ENCODE measurements at regions not wholly inside any gene's neighbourhood (a gene's known extent, or its start where the extent isn't known, plus 50 kb on each side); places are given as distances from the start of the nearest gene placed in this dataset.

GRCh38 chr14:22011253-22011642 is 337.6 kb upstream of the OR4E1 start:
- DNase-seq: no peak

DNA sequence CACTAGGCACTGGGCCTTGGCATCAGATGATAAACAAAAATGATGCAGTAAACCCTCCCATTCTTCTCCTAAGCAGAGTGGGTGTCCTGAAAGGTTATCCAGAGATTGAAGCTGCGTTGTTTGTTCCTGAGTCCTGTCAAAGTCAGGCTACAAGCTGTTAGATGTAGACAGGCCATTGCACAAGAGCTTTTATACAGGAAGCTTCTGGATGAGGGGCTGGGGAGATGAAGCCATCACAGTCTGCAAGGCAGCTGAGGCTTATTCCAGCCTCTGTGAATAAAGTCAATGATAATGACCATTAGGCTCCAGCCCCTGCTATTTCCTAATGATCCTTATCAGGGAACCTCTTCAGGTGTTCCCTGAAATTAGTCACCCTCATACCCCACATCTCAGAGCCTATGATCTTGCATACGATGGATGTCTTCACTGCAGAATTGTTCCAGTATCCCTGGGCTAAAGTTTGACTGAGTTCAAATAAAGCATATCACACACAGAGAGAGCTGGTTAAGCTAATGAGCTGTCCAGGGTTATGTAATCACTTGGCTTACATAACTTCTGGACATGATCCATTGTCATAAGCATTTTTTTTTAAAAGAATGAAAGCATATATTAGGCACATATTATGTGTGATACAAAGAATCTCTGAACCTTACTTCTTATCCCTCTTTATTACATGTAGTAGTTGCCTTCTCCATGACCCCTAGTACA is 337.1 kb upstream of the OR4E1 start:
- no peak for DNase-seq

GRCh38 chr14:22008766-22009165 is 335.1 kb upstream of the OR4E1 start:
- DNase-seq: no peak

DNA sequence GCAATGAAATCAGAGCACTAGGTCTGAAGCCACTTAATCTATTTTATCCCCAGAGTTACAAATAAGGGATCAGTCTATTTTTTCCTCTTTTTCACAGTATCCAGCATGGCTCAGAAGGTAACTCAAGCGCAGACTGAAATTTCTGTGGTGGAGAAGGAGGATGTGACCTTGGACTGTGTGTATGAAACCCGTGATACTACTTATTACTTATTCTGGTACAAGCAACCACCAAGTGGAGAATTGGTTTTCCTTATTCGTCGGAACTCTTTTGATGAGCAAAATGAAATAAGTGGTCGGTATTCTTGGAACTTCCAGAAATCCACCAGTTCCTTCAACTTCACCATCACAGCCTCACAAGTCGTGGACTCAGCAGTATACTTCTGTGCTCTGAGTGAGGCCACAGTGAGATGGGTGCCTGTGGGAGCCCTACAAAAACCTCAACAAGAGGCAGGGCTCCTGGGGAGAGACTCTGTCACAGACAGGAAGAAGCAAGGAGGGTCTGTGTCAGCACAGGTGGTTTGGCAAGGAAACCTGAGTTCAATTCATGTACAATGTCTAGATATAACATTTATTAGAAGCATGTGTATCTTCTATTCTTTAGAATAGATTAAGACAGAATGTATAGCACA is 334.3 kb upstream of the OR4E1 start:
- no peak for DNase-seq

- DNase-seq: no peak
Measured at GRCh38 chr14:22007363-22007762, 333.7 kb upstream of the OR4E1 start.

DNA sequence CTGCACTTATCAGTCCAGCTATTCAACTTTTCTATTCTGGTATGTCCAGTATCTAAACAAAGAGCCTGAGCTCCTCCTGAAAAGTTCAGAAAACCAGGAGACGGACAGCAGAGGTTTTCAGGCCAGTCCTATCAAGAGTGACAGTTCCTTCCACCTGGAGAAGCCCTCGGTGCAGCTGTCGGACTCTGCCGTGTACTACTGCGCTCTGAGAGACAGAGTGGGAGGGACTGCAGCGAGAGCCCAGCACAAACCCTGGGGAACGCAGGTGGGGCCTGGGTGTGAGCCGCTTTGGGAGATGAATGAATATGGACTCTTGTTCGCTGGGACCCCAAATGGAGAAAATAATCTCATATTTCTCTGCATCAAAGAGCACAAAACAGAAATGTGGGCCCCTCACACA is 329.8 kb upstream of the OR4E1 start:
- no peak for DNase-seq

DNA sequence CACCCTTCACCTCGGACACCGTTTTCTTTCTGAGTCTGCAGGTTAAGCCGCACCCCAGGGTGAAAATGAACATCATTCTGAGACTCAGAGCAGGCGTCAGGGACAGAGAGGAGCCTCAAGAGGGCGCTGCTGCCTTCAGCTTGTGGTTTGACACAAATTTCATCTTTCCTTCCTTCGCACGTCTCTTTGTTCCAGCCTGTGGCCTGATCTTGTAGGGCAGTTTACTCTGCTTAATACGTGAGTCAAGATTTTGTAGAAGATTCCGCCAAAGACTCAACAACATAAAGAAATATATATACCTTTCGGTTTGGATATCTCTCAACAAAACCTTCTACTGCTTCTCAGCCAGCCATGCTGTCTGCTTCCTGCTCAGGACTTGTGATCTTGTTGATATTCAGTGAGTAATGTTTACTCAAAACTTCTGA is 329.3 kb upstream of the OR4E1 start:
- DNase-seq: peak; percentile 59 to 68

GRCh38 chr14:21999402-21999801 is 325.8 kb upstream of the OR4E1 start:
- no peak for DNase-seq

GRCh38 chr14:21997300-21997699 is 323.7 kb upstream of the OR4E1 start:
- DNase-seq: peak; percentile 36 to 59

DNA sequence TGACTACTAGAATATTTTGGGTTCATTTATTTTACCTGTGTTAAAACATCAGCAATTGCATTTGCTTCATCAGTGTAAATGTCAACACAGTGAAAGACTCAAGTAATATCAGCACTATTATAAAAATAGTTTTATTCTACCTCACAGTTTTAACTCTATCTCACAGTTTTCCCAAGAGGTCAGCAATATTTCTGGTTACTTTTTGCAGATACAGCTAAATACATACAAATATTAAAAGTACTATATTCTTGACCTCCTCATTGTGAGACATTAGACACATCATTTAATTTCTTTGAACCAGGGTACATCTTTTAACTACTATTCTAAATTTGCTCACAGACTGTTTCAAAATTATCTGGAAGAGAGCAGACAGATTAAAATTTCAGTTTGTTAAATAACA is 321.7 kb upstream of the OR4E1 start:
- no peak for DNase-seq

- DNase-seq: no peak
Measured at GRCh38 chr14:21993837-21994236, 320.2 kb upstream of the OR4E1 start.

GRCh38 chr14:21993070-21993469 is 319.5 kb upstream of the OR4E1 start:
- DNase-seq: no peak

GRCh38 chr14:21991130-21991529 is 317.5 kb upstream of the OR4E1 start:
- DNase-seq: no peak

DNA sequence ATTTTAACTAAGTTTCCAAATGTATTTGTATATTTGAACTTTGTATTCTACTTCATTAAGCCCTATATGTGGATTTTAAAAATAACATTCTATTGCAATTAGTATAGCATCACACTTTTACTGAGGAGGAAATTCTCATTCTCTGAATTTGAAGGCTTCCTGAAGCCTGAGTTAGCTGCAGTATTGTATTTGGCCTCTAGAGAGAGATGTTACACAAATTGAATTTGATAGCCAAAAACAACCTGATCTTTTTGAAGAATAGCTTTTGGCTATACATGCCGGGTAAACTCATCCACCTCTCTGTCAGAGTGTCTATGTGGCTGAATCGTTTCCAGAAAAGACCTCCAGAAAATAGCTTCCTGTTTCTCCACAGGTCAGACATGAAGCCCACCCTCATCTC is 316.5 kb upstream of the OR4E1 start:
- peak in 1 of 2 donors; percentile 37 for DNase-seq

DNA sequence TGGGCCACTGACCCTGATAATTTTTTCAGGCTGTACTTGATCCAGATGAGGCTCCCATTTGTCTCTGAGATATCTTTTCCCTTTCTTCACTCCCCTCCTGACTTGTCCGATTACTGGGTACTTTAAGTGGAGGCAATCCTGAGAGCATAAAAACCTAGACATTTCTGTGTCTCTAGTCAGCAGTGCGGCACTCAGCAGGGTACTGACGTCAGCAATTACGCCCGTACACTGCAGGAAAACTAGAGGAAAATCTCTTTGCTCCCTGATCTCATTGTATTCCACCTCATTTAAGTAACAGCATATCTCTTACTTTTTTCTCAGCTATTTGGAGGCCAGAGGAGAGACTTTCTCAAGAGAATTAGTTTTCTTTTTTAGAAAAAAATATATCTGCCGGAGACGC is 315.5 kb upstream of the OR4E1 start:
- no peak for DNase-seq

GRCh38 chr14:21988413-21988812 is 314.8 kb upstream of the OR4E1 start:
- no peak for DNase-seq

GRCh38 chr14:21987937-21988336 is 314.3 kb upstream of the OR4E1 start:
- DNase-seq: peak in 1 of 2 donors; percentile 38

DNA sequence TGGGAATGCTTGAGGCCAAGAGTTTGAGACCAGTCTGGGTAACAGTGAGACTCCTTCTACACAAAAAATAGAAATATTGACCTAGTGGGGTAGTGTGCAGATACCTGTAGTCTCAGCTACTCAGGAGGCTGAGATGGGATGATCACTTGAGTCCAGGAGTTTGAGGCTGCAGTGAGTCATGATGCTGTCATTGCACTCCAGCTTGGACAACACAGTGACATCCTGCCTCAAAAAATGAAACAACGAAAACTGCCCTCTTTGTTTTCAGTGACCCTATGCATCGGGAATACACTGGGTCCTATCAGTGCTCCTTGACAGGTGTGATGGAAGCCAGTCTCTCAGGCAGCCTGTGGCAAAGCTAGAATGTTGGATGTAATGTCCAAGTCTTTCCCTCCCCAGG is 311.5 kb upstream of the OR4E1 start:
- no peak for DNase-seq

- DNase-seq: no peak
Measured at GRCh38 chr14:21978999-21979314, 305.3 kb upstream of the OR4E1 start.

GRCh38 chr14:21978184-21978998 is 304.8 kb upstream of the OR4E1 start:
- DNase-seq: peak; percentile 59 to 70

DNA sequence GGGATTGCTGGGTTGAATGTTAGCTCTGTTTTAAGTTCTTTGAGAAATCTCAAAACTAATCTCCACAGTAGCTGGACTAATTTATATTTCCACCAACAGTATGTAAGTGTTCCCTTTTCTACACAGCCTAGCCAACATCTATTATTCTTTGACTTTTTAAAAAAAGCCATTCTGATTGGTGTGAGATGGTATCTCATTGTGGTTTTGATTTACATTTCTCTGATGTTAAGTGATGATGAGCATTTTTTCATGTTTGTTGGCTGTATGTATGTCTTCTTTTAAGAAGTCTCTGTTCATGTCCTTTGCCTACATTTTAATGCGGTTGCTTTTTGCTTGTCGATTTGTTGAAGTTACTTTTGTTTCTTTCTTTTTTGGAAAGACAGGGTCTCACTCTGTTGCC is 301.1 kb upstream of the OR4E1 start:
- DNase-seq: peak in 1 of 2 donors; percentile 34

- peak; percentile 58 to 62 for DNase-seq
Measured at GRCh38 chr14:21965042-21965441, 291.4 kb upstream of the OR4E1 start.

DNA sequence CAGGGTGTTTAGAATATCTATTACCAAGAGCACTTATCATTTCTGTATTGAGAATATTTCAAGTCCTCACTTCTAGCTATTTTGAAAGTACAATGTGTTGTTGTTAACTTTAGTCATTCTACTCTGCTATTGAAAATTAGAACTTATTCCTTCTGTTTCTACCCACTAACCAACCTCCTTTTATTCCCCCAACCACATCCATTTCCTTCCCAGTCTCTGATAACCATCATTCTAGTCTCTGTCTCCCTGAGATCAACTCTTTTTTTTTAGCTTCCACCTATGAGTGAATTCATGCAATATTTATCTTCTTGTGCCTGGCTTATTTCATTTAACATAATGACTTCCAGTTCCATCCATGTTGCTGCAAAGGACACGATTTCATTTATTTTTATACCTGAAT is 290.6 kb upstream of the OR4E1 start:
- no peak for DNase-seq

GRCh38 chr14:21960636-21961035 is 287.0 kb upstream of the OR4E1 start:
- no peak for DNase-seq
